ENCODE measurements at regions not wholly inside any gene's neighbourhood (a gene's known extent, or its start where the extent isn't known, plus 50 kb on each side); places are given as distances from the start of the nearest gene placed in this dataset.
A peak's percentile ranks its signal among the peaks of the same experiment; 100 is the strongest.

DNA sequence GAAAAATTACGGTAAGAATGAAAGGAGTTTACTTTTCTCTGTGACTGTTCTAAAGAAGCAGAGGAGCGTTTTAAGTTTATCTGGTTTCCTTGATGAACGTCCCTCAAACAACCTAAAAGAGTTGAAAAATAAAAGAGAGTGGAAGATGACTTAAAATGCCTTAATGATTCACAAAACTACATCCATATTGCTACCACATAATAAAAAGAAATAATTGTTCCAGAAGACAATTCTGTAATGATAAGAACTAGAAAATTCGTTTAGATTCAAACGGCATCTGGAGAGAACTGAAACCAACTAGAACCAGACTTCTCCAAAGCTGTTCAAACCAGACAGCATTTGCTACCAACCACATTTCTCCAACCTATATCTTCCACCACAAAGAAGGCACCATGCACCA lies 68.1 kb downstream of the TEKT4 start:
- no peaks in the 10 kb centered on the region for H3K4me1 ChIP-seq (ENCODE audit: insufficient read depth)
- no peak for TF ChIP-seq EP300 (IDR thresholded peaks at IDR 0.05)
- TF ChIP-seq, protein P1, sequence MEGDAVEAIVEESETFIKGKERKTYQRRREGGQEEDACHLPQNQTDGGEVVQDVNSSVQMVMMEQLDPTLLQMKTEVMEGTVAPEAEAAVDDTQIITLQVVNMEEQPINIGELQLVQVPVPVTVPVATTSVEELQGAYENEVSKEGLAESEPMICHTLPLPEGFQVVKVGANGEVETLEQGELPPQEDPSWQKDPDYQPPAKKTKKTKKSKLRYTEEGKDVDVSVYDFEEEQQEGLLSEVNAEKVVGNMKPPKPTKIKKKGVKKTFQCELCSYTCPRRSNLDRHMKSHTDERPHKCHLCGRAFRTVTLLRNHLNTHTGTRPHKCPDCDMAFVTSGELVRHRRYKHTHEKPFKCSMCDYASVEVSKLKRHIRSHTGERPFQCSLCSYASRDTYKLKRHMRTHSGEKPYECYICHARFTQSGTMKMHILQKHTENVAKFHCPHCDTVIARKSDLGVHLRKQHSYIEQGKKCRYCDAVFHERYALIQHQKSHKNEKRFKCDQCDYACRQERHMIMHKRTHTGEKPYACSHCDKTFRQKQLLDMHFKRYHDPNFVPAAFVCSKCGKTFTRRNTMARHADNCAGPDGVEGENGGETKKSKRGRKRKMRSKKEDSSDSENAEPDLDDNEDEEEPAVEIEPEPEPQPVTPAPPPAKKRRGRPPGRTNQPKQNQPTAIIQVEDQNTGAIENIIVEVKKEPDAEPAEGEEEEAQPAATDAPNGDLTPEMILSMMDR (IDR thresholded peaks at IDR 0.05): no peak
- no peak for TF ChIP-seq POLR2A (IDR thresholded peaks at IDR 0.05)
- no peaks in the 10 kb centered on the region for H3K9me3 ChIP-seq
- 63 to 72% (median 68%) methylated on average over 5 of the region's 5 CpGs for WGBS, 3 donors
- no peak for DNase-seq
- no peak overlapping the region for H3K4me3 ChIP-seq
- H3K27me3 ChIP-seq: no peaks in the 10 kb centered on the region
- intact Hi-C loops (cut with DNase I): no loop called here
- no peak overlapping the region for H3K27ac ChIP-seq
- no peaks in the 10 kb centered on the region for H3K36me3 ChIP-seq

DNA sequence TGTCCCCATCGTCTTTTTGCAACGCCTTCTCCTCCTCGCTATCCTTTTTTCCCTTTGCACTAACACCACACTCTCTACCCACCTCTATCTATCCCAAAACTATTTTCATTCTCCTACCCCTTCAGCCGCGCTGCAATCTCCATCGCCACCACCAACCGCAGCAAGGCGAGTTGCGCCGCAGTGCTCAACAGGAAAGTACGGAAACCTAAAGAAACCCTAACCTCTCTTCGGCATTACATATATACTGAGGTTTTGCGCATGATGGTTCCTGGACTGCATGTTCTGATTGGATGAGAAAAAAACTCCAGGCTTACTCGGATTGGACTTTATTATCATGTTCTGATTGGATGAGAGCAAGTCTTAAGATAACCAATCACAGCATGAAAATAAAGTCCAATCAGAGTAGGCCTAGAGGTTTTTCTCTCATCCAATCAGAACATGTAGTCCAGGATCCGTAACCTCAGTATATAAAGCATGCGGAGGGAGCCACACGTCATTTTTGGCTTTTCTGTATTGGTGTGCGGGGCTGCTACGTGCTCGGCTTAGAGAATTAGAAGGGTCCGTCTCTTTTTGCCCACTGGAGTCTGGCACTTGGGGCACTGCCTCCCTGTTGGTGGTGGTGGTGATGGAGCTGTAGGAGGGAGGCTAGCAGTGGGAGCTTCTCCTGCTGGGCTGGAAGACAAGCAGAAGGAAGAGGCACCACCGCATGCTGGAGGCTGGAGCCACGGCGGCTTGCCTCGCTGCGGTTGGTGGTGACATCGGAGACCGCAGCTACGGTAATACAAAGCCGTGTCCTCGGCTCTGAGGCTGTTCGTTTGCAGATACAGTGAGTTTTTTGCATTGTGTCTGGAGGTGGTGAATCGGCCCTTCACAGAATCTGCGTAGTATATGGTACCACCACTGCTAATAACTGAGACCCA lies 76.1 kb downstream of the TEKT4 start:
- no peak for TF ChIP-seq POLR2A (IDR thresholded peaks at IDR 0.05)
- TF ChIP-seq, protein P1 (IDR thresholded peaks at IDR 0.05): no peak
- no peak for TF ChIP-seq EP300 (IDR thresholded peaks at IDR 0.05)
- Histone ChIP-seq H3K27me3 (no peaks in the 10 kb centered on the region), H3K4me1 (ENCODE audit: insufficient read depth) (no peaks in the 10 kb centered on the region), H3K36me3 (no peaks in the 10 kb centered on the region), H3K27ac (no peak overlapping the region), H3K4me3 (no peak overlapping the region), H3K9me3 (no peaks in the 10 kb centered on the region)
- WGBS, 3 donors: 91 to 93% (median 92%) methylated on average over 34 of the region's 34 CpGs
- no peak for DNase-seq
- intact Hi-C loops (cut with DNase I): no loop called here

DNA sequence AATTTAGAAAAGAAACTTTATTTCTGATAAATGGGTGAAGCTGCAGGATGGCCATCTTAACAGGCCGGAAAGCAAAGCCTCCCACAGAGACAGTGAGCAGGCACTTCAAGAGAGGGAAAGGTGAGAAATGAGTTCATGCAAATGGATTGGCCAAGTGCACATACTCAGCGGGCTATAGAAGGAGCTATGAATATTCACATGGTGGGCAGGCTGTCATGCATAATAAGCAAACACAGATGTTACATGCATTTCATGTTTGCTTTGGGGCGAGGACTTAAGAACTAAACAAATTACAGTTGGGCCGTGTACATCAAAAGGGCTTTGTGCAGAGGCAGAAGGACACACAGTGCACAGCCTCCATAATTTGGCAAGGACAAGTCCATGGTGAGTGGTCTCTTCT lies 69.8 kb upstream of the MAL start:
- Histone ChIP-seq H3K27ac (no peak overlapping the region), H3K36me3 (no peaks in the 10 kb centered on the region), H3K4me3 (no peak overlapping the region), H3K27me3 (no peaks in the 10 kb centered on the region), H3K4me1 (ENCODE audit: insufficient read depth) (no peaks in the 10 kb centered on the region), H3K9me3 (no peaks in the 10 kb centered on the region)
- WGBS, 3 donors: 60 to 67% (median 67%) methylated on average over 4 of the region's 4 CpGs
- intact Hi-C loops (cut with DNase I): no loop called here
- no peak for DNase-seq
- TF ChIP-seq POLR2A (IDR thresholded peaks at IDR 0.05): no peak
- TF ChIP-seq, protein P1 (IDR thresholded peaks at IDR 0.05): no peak
- TF ChIP-seq EP300 (IDR thresholded peaks at IDR 0.05): no peak

DNA sequence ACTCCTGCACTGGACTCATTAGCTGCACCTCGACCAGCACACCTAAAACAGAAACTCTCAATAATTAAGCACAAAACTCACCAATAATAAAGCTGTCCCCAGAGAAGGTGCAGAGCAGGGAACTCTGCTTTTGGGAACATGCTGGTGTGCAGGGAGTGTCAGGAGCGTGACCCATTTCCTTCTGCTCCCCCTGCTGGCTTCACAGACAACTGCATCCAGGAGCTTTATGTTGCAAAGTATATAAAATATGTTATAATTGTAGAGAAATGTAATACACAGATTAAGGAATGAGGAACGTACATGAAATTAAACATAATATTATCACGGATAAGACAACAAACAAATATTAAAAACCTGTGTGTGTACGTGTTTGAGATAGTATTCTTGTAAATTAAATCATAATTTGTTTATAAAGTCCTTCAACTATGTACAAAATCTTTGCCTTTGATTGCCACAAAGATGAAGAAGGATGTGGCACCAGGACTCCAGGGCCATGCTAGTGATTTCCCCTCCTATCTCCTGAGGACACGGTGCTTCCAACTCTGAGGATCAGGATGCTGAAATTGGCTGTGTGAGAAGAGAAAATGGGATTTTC lies 68.6 kb upstream of the MAL start:
- Histone ChIP-seq H3K36me3 (no peaks in the 10 kb centered on the region), H3K4me3 (no peak overlapping the region), H3K27ac (no peak overlapping the region), H3K9me3 (no peaks in the 10 kb centered on the region), H3K27me3 (no peaks in the 10 kb centered on the region), H3K4me1 (ENCODE audit: insufficient read depth) (no peaks in the 10 kb centered on the region)
- TF ChIP-seq EP300 (IDR thresholded peaks at IDR 0.05): no peak
- TF ChIP-seq, protein P1 (IDR thresholded peaks at IDR 0.05): peak in 1 of 3 donors; percentile 27
- intact Hi-C loops (cut with DNase I): no loop called here
- no peak for DNase-seq
- 8 to 12% (median 9%) methylated on average over 6 of the region's 6 CpGs for WGBS, 3 donors
